Subcutaneous abdominal adipose tissue (tissue), 5 donors: ENCODE measurements at regions not wholly inside any gene's neighbourhood (a gene's known extent, or its start where the extent isn't known, plus 50 kb on each side); places are given as distances from the start of the nearest gene placed in this dataset.

Source experiments
- H3K27ac ChIP-seq: one replicate; pipeline ENCODE4 v1.7.0; 2013; ENCODE audit warnings: low read depth, mild to moderate bottlenecking, inconsistent platforms, low read length, moderate library complexity
- H3K27me3 ChIP-seq, 5 donors: one replicate each; pipeline ENCODE4 v1.7.0; 2013; ENCODE audit warnings: low read length in 5 of 5, inconsistent platforms in 1 of 5; ENCODE audit not compliant: control insufficient read depth in 5 of 5, insufficient read depth in 4 of 5
- H3K36me3 ChIP-seq, 5 donors: one replicate each; pipeline ENCODE4 v1.7.0; 2013; ENCODE audit warnings: low read length in 5 of 5; ENCODE audit not compliant: control insufficient read depth in 5 of 5, insufficient read depth in 5 of 5
- H3K4me1 ChIP-seq, 5 donors: one replicate each; pipeline ENCODE4 v1.7.0; 2013; ENCODE audit warnings: low read length in 5 of 5, mild to moderate bottlenecking in 3 of 5, moderate library complexity in 1 of 5; ENCODE audit not compliant: control insufficient read depth in 5 of 5, insufficient read depth in 5 of 5
- H3K4me3 ChIP-seq, 5 donors: one replicate each; pipeline ENCODE4 v1.7.0; 2013; ENCODE audit warnings: low read length in 5 of 5, low read depth in 1 of 5
- H3K9ac ChIP-seq, 5 donors: one replicate each; pipeline ENCODE4 v1.7.0; 2013; ENCODE audit warnings: low read length in 5 of 5, mild to moderate bottlenecking in 4 of 5, moderate library complexity in 3 of 5
- H3K9me3 ChIP-seq, 5 donors: one replicate each; pipeline ENCODE4 v1.7.0; 2013; ENCODE audit warnings: low read length in 5 of 5; ENCODE audit not compliant: control insufficient read depth in 5 of 5
- donor health status: healthy.
- donor health status: healthy.
- donor health status: healthy.
- donor health status: healthy.
- donor health status: healthy.

DNA sequence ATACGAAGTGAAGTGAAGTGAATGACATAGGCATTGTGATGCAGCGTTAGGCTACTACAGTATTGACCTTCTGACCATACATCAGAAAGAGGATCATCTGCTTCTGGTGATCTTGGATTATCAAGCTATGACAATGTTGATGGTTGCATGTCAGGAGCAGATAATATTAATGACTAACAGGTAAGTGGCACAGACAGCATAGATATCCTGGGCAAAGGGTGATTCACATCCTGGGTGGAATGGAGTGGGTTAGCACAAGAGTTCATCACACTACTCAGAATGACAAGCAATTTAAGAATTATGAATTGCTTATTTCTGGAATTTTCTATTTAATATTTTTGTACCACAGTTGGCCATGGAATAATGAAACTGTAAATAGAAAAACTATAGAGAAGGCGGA, 397.9 kb upstream of the ATP2B1 start:
- no peak overlapping the region for H3K9ac ChIP-seq
- H3K27me3 ChIP-seq: no peaks in the 10 kb centered on the region
- H3K36me3 ChIP-seq: no peaks in the 10 kb centered on the region
- peaks cover 0 to 4% (median 0%) of the 10 kb centered on the region in 5 donors for H3K4me1 ChIP-seq
- no peaks in the 10 kb centered on the region for H3K9me3 ChIP-seq
- no peak overlapping the region for H3K27ac ChIP-seq
- no peak overlapping the region for H3K4me3 ChIP-seq

DNA sequence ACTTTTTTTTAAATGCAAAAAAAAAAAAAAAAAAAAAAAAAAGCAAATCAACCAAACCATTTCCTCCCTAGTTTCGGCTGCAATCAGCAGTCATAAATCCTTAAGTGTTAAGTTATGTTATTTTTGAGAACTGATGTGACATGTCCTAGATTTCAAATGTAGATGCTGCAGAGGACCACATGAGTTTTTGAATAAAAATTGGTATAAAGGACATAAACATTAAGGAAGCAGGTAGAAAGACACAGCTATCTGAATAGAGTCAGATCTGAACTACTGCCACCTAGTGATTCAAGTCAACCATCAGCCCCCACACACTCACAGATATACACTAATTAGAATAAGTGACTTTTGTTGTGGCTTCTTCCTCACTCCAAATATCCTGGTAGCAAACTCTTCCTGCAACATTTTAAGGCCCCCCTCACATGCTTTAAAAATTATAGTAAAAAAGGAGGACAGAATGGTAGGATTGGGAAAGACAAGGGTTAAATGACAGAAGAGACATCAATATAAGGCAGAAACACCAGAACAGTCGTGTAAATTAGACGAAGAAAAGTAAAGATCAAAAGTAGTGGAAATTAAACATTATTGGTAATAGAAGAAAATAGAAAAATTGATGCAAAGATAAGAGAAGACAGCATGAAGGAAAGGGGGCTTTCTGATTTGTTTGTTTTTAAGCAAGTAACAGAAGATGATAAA, 394.5 kb upstream of the ATP2B1 start:
- no peak overlapping the region for H3K27ac ChIP-seq
- H3K4me3 ChIP-seq: no peak overlapping the region
- H3K9me3 ChIP-seq: no peaks in the 10 kb centered on the region
- H3K4me1 ChIP-seq: no peaks in the 10 kb centered on the region
- H3K36me3 ChIP-seq: no peaks in the 10 kb centered on the region
- H3K27me3 ChIP-seq: no peaks in the 10 kb centered on the region
- H3K9ac ChIP-seq: no peak overlapping the region

DNA sequence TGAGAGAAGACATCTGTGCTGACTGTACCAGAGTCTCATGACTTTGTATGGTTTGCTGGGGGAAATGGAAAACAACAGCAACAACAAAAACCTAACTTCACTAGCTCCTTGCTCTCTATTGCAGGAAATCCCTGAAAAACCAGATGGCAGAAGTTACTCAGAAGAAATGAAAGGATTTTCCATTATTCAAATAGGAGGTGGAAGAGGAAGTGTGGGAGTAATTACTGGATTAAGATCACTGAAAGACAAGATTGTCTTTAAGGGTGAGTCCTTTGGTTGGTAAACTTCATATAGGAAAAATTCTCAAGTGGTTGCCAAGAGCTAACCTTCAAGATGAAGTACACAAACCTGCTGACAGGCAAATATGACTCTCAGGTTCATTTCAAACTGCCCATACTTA, 391.9 kb upstream of the ATP2B1 start:
- no peak overlapping the region for H3K4me3 ChIP-seq
- H3K9me3 ChIP-seq: no peaks in the 10 kb centered on the region
- H3K27ac ChIP-seq: no peak overlapping the region
- H3K36me3 ChIP-seq: no peaks in the 10 kb centered on the region
- no peaks in the 10 kb centered on the region for H3K27me3 ChIP-seq
- H3K4me1 ChIP-seq: no peaks in the 10 kb centered on the region
- no peak overlapping the region for H3K9ac ChIP-seq

DNA sequence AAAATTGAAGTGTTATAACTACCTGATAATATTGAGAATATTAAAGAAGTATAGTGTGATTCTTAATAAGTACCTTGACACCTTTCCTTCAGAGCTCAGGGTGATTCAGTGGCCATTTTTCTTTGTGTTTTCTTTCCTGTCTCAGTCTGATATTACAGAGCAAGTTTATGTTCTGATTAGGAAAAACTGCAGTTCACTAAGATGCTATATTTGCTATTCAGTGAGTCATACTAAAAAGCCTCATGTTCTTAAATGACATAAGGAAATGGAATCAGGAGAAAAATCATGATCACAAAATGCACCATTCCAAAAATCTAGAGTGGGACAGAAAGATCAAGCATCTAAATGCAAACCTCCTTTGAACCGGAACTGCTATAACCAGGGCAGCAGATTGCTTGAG, 390.6 kb upstream of the ATP2B1 start:
- no peaks in the 10 kb centered on the region for H3K9me3 ChIP-seq
- no peaks in the 10 kb centered on the region for H3K4me1 ChIP-seq
- H3K36me3 ChIP-seq: no peaks in the 10 kb centered on the region
- H3K9ac ChIP-seq: no peak overlapping the region
- no peak overlapping the region for H3K27ac ChIP-seq
- H3K4me3 ChIP-seq: no peak overlapping the region
- H3K27me3 ChIP-seq: no peaks in the 10 kb centered on the region

DNA sequence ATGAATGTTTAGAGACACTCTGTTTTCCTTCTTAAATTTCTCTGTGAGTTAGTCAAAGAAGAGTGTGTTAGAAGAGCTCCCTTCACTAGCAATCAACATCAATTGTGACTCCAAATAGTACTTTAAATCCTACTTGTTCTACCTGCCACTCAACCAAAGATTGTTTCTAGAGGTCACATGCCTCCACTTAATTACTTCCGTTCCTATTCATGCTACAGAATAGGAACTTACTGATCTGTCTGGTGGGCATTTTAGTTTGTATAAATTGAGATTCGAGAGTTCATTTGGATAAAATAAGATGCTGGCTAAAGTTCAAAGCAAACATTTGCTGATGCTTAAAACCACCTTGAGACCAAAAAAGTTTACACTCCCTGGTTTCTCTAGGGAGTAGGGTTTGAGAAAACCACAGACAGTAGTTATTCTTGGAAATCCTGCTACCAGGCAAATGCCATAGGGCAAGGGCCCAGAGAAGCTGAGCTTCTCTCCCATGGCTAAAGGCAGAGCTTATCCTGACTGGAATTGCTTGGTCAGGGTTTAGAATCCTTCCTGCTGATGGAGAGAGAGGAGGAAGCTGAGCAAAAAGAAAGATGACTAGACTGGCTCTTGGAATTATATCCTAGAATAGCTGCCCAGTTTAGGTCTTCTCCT, 389.6 kb upstream of the ATP2B1 start:
- Histone ChIP-seq H3K9ac (no peak overlapping the region), H3K4me1 (no peaks in the 10 kb centered on the region), H3K4me3 (no peak overlapping the region), H3K9me3 (no peaks in the 10 kb centered on the region), H3K36me3 (no peaks in the 10 kb centered on the region), H3K27me3 (no peaks in the 10 kb centered on the region), H3K27ac (no peak overlapping the region)

DNA sequence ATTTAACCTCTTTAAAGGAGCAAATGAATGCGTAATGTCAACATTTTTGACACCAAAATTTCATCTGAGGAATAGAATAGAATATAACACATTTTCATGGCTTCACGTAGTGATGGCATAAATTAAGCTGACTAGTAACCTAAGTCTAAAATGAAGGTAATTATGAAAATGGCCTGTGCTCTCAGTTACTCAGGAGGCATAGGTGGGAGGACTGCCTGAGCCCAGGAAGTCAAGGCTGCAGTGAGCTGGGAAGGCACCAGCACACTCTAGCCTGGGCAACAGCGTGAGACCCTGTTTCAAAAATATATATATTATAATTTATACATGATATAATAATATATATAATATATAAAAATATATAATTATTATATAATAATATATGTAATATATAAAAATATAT, 383.2 kb upstream of the ATP2B1 start:
- Histone ChIP-seq H3K9me3 (no peaks in the 10 kb centered on the region), H3K9ac (no peak overlapping the region), H3K27me3 (no peaks in the 10 kb centered on the region)

DNA sequence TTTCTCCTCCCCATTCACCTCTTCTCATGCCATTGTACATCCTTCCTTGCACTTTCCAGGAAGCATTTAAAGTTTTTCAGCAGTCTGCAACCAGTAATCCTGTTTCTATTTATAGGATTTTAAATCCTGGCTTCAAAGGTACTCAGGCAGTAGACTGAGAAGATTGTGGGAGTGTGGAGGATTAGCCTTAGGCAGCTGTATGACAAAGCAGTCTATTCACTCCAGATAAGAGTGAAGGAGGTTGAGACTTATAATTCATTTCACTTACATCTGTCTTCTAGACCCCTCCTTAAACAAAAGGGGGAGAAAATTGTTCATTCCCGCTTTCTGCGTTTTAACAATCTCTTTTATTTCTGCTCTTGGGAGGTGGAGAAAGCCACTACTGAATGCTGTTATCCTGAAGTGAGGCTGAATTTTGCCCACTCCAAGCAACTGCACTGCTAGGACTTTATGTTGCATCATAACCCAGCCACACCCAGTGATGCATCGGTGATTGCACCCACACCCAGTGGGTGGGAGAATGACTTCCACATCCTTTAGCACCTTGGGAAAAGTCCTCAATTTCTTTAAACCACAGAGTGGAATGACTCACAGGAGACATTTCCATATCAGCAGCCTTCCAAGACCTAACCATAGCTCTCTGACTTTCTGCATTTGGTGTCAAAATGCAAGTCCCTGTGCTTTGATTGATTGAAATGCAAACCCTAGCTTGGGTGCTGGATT, 382.5 kb upstream of the ATP2B1 start:
- no peaks in the 10 kb centered on the region for H3K4me1 ChIP-seq
- H3K4me3 ChIP-seq: no peak overlapping the region
- no peak overlapping the region for H3K27ac ChIP-seq
- no peaks in the 10 kb centered on the region for H3K9me3 ChIP-seq
- no peaks in the 10 kb centered on the region for H3K36me3 ChIP-seq
- no peak overlapping the region for H3K9ac ChIP-seq
- no peaks in the 10 kb centered on the region for H3K27me3 ChIP-seq

More for the DNA sequence above, 383.2 kb upstream of the ATP2B1 start:
- Histone ChIP-seq H3K4me3 (no peak overlapping the region), H3K27ac (no peak overlapping the region), H3K36me3 (no peaks in the 10 kb centered on the region), H3K4me1 (no peaks in the 10 kb centered on the region)

DNA sequence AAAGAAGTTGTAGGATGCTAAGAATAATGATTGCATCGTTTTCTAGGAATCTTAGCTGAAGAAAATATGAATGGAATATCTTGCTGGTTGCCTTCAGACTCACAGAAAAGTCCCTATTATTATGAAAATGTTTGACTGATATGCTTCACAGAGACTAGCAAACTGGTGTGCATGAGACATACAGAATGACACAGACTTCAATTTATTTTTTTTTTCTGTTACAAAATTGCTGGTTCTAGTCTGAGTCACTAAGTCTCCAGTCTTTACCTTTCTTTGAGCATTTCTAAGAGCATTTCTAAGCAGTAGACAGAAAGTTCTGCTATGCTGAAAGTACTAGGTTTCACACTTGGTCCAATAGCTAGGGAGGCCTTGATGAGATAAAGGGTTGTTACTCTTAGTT, 377.6 kb upstream of the ATP2B1 start:
- no peak overlapping the region for H3K27ac ChIP-seq
- H3K4me3 ChIP-seq: no peak overlapping the region
- no peaks in the 10 kb centered on the region for H3K9me3 ChIP-seq
- no peak overlapping the region for H3K9ac ChIP-seq
- no peaks in the 10 kb centered on the region for H3K36me3 ChIP-seq
- peaks cover 0 to 3% (median 0%) of the 10 kb centered on the region in 5 donors for H3K4me1 ChIP-seq
- H3K27me3 ChIP-seq: no peaks in the 10 kb centered on the region

DNA sequence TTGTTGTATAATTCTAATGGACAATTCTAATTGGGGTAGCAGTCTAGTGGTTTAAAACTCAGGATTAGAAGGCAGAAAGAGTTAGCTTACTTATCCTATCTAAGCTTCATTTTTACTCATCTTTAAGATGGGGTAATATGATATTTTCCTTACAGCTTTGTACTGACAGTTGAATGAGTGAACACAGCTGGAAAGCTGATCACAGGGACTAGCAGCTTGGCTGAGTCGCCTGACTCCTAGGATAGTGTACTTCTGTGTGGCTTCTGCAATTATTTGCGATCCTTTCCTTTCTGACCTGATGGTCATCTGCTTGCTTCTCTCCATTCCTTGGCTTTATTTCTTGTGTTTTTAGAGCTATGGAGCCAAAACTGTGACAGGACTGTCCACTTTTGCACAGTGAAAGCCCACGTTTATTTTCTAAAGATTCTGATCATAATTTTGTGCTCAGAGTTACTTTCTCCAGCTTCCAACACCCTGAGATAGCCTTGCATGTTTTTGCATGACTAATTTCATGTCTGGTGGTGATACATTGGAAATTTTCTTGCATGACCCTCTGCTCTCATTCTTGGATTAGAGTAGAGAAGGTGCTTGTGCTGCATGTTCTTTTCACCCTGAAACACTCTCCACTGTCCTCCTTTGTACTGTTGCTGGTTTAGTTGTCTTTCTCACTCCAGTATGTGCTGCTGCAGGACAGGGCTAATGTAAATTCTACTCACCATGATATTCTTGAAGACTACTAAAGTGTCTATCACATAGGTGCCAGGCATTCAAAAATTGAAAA, 377.0 kb upstream of the ATP2B1 start:
- Histone ChIP-seq H3K9me3 (no peaks in the 10 kb centered on the region), H3K9ac (no peak overlapping the region), H3K4me3 (no peak overlapping the region), H3K4me1 (peaks cover 0 to 3% (median 0%) of the 10 kb centered on the region in 5 donors), H3K27ac (no peak overlapping the region), H3K36me3 (no peaks in the 10 kb centered on the region), H3K27me3 (no peaks in the 10 kb centered on the region)

DNA sequence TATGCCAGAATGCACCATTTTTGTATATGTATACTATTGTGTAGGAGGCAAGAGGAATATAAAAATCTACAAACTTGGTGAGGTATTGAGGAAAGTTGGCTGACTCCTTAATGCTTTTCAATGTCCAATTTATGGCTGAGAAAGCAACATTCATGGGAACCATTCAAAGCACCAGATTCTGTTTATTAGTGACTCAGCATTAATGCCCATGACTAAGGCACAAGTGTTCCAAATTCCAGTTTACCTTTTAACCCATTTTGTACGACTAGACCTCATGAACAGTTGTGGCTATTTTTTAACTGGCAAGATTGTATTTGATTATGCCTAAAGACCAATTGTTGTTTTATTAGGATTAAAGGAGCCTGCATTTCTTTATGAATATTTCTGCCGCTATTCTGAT, 375.4 kb upstream of the ATP2B1 start:
- Histone ChIP-seq H3K4me1 (peaks cover 0 to 3% (median 0%) of the 10 kb centered on the region in 5 donors), H3K36me3 (no peaks in the 10 kb centered on the region), H3K9ac (no peak overlapping the region), H3K9me3 (no peaks in the 10 kb centered on the region), H3K4me3 (no peak overlapping the region), H3K27ac (no peak overlapping the region), H3K27me3 (no peaks in the 10 kb centered on the region)
